ENCODE measurements at regions not wholly inside any gene's neighbourhood (a gene's known extent, or its start where the extent isn't known, plus 50 kb on each side); places are given as distances from the start of the nearest gene placed in this dataset.

- DNase-seq (ENCODE audit: low read depth): peak; percentile 22
- TF ChIP-seq CTCF (conservative IDR thresholded peaks at IDR 0.05; ENCODE audit: low read depth, low read length): no peak
- no peak overlapping the region for H3K4me3 ChIP-seq (ENCODE audit: low read depth, low read length)
These were observed 415.5 kb upstream of the ADAMTS5 start for GRCh38 chr21:27382404-27382803.

- no peak for DNase-seq (ENCODE audit: low read depth)
- no peak for TF ChIP-seq CTCF (conservative IDR thresholded peaks at IDR 0.05; ENCODE audit: low read depth, low read length)
- no peak overlapping the region for H3K4me3 ChIP-seq (ENCODE audit: low read depth, low read length)
These were observed 413.4 kb upstream of the ADAMTS5 start for GRCh38 chr21:27380303-27380702.

GRCh38 chr21:27379354-27379753 lies 412.5 kb upstream of the ADAMTS5 start:
- no peak overlapping the region for H3K4me3 ChIP-seq (ENCODE audit: low read depth, low read length)
- DNase-seq (ENCODE audit: low read depth): no peak
- no peak for TF ChIP-seq CTCF (conservative IDR thresholded peaks at IDR 0.05; ENCODE audit: low read depth, low read length)

- no peak for TF ChIP-seq CTCF (conservative IDR thresholded peaks at IDR 0.05; ENCODE audit: low read depth, low read length)
- DNase-seq (ENCODE audit: low read depth): peak; percentile 45
- no peak overlapping the region for H3K4me3 ChIP-seq (ENCODE audit: low read depth, low read length)
These were observed 405.5 kb upstream of the ADAMTS5 start for GRCh38 chr21:27372381-27372780.

GRCh38 chr21:27371975-27372331 lies 405.1 kb upstream of the ADAMTS5 start:
- TF ChIP-seq CTCF (conservative IDR thresholded peaks at IDR 0.05; ENCODE audit: low read depth, low read length): no peak
- DNase-seq (ENCODE audit: low read depth): peak; percentile 59
- H3K4me3 ChIP-seq (ENCODE audit: low read depth, low read length): no peak overlapping the region

GRCh38 chr21:27371115-27371974 lies 404.5 kb upstream of the ADAMTS5 start:
- no peak for TF ChIP-seq CTCF (conservative IDR thresholded peaks at IDR 0.05; ENCODE audit: low read depth, low read length)
- DNase-seq (ENCODE audit: low read depth): peak; percentile 40
- no peak overlapping the region for H3K4me3 ChIP-seq (ENCODE audit: low read depth, low read length)

GRCh38 chr21:27369978-27370571 lies 403.2 kb upstream of the ADAMTS5 start:
- TF ChIP-seq CTCF (conservative IDR thresholded peaks at IDR 0.05; ENCODE audit: low read depth, low read length): no peak
- no peak for DNase-seq (ENCODE audit: low read depth)
- H3K4me3 ChIP-seq (ENCODE audit: low read depth, low read length): no peak overlapping the region

All from choroid plexus epithelial cell (primary cell).